Motor neuron (in vitro differentiated cells): ENCODE measurements at regions not wholly inside any gene's neighbourhood (a gene's known extent, or its start where the extent isn't known, plus 50 kb on each side); places are given as distances from the start of the nearest gene placed in this dataset.

ENCODE experiments used
- ATAC-seq, 8 experiments: fragments of 200-7000 bp; cut with Tn5 transposase; replicated peaks in 6 of 8; 2 replicates each; pipeline ENCODE4 v1.8.0; 2021; ENCODE audit warnings: mild to moderate bottlenecking in 8 of 8, moderate library complexity in 8 of 8
- H3K27ac ChIP-seq, 2 donors: fragments of 250-450 bp; sonication (Bioruptor Pico); 2 replicates each; pipeline ENCODE4 v1.9.0; 2021; ENCODE audit warnings: antibody characterized with exemption in 2 of 2, mild to moderate bottlenecking in 2 of 2, moderate library complexity in 1 of 2
- H3K4me1 ChIP-seq, 2 donors: fragments of 250-450 bp; sonication (Bioruptor Pico); replicated peaks in 1 of 2; 2 replicates each; pipeline ENCODE4 v1.6.1; 2021; ENCODE audit warnings: antibody characterized with exemption in 2 of 2, mild to moderate bottlenecking in 2 of 2, moderate library complexity in 1 of 2
- H3K4me3 ChIP-seq, 5 donors: fragments of 250-450 bp; sonication (Bioruptor Pico); 2 replicates each; pipeline ENCODE4 v1.9.0; 2021; ENCODE audit warnings: antibody characterized with exemption in 5 of 5, mild to moderate bottlenecking in 5 of 5, moderate library complexity in 4 of 5
- WGBS, 10 experiments: fragments of 450-650 bp; shearing (Covaris generic); methylation state at CpG; one replicate each; pipeline ENCODE4 v1.0.0; 2022; 5-methylcytosine and 5-hydroxymethylcytosine counted together
- in situ Hi-C, 9 experiments: fragments of 400-800 bp; cut with MboI; loops; one replicate each; pipeline ENCODE4 v1.15.0; 2021; ENCODE audit warnings: low sequenced_read_pairs in 9 of 9, low pct_unique_long_range_greater_than_20kb in 2 of 9; ENCODE audit not compliant: unreplicated experiment in 9 of 9

- Histone ChIP-seq H3K27ac (no peak overlapping the region), H3K4me3 (no peak overlapping the region), H3K4me1 (no peaks in the 10 kb centered on the region)
- 100% methylated on average over 1 of the region's 1 CpG; no CpG with 5 or more reads in 5 of the 10 experiments for WGBS, 10 experiments
- in situ Hi-C loops, result no loop called here
- no peak for ATAC-seq
Observed at GRCh38 chr13:76759877-76760276, 126.3 kb downstream of the KCTD12 start.

GRCh38 chr13:76758738-76759137 is 127.5 kb downstream of the KCTD12 start:
- no peak for ATAC-seq
- H3K4me1 ChIP-seq, result no peaks in the 10 kb centered on the region
- WGBS, 10 experiments, result 33 to 100% (median 76%) methylated on average over 1 of the region's 1 CpG; no CpG with 5 or more reads in 4 of the 10 experiments
- no peak overlapping the region for H3K4me3 ChIP-seq
- in situ Hi-C loops, result no loop called here
- no peak overlapping the region for H3K27ac ChIP-seq

- Histone ChIP-seq H3K4me3 (no peak overlapping the region), H3K4me1 (no peaks in the 10 kb centered on the region), H3K27ac (no peak overlapping the region)
- in situ Hi-C loops, result no loop called here
- no peak for ATAC-seq
Observed at GRCh38 chr13:76758257-76758656, 127.9 kb downstream of the KCTD12 start.

GRCh38 chr13:76756451-76756850 is 129.8 kb downstream of the KCTD12 start:
- 42 to 100% (median 80%) methylated on average over 1 to 2 of the region's 2 CpGs; no CpG with 5 or more reads in 1 of the 10 experiments for WGBS, 10 experiments
- no peak for ATAC-seq
- H3K27ac ChIP-seq, result no peak overlapping the region
- in situ Hi-C loops, result no loop called here
- H3K4me3 ChIP-seq, result no peak overlapping the region
- no peaks in the 10 kb centered on the region for H3K4me1 ChIP-seq

GRCh38 chr13:76754414-76754813 is 131.8 kb downstream of the KCTD12 start:
- ATAC-seq, result no peak
- in situ Hi-C loops, result no loop called here
- H3K27ac ChIP-seq, result no peak overlapping the region
- WGBS, 10 experiments, result 45 to 100% (median 65%) methylated on average over 1 to 4 of the region's 4 CpGs; no CpG with 5 or more reads in 2 of the 10 experiments
- H3K4me1 ChIP-seq, result no peaks in the 10 kb centered on the region
- H3K4me3 ChIP-seq, result no peak overlapping the region

- no peak for ATAC-seq
- H3K27ac ChIP-seq, result no peak overlapping the region
- H3K4me1 ChIP-seq, result no peaks in the 10 kb centered on the region
- in situ Hi-C loops, result no loop called here
- 80 to 100% (median 96%) methylated on average over 1 to 3 of the region's 3 CpGs; no CpG with 5 or more reads in 1 of the 10 experiments for WGBS, 10 experiments
- H3K4me3 ChIP-seq, result no peak overlapping the region
Observed at GRCh38 chr13:76751278-76751677, 134.9 kb downstream of the KCTD12 start.

- no peak overlapping the region for H3K4me3 ChIP-seq
- ATAC-seq, result no peak
- in situ Hi-C loops, result no loop called here
- H3K4me1 ChIP-seq, result peaks cover 0 to 1% of the 10 kb centered on the region in 2 donors
- H3K27ac ChIP-seq, result no peak overlapping the region
Observed at GRCh38 chr13:76750126-76750525, 136.1 kb downstream of the KCTD12 start.

- ATAC-seq, result peak in 6 of 8 experiments; percentile 31 to 86 (median 62)
- H3K4me1 ChIP-seq, result peaks cover 0 to 2% of the 10 kb centered on the region in 2 donors
- WGBS, 10 experiments, result 17 to 83% (median 38%) methylated on average over 1 to 3 of the region's 3 CpGs; no CpG with 5 or more reads in 1 of the 10 experiments
- in situ Hi-C loops, result no loop called here
- no peak overlapping the region for H3K27ac ChIP-seq
- no peak overlapping the region for H3K4me3 ChIP-seq
Observed at GRCh38 chr13:76745261-76746200, 140.7 kb downstream of the KCTD12 start.

- no peak for ATAC-seq
- H3K27ac ChIP-seq, result no peak overlapping the region
- no peak overlapping the region for H3K4me3 ChIP-seq
- WGBS, 10 experiments, result 63 to 86% (median 73%) methylated on average over 1 of the region's 1 CpG; no CpG with 5 or more reads in 6 of the 10 experiments
- peaks cover 0 to 2% of the 10 kb centered on the region in 2 donors for H3K4me1 ChIP-seq
- in situ Hi-C loops, result no loop called here
Observed at GRCh38 chr13:76741624-76742023, 144.6 kb downstream of the KCTD12 start.

GRCh38 chr13:76741046-76741445 is 145.2 kb downstream of the KCTD12 start:
- WGBS, 10 experiments, result 33 to 100% (median 100%) methylated on average over 1 of the region's 1 CpG; no CpG with 5 or more reads in 1 of the 10 experiments
- no peak for ATAC-seq
- Histone ChIP-seq H3K4me1 (peaks cover 0 to 2% of the 10 kb centered on the region in 2 donors), H3K4me3 (no peak overlapping the region), H3K27ac (no peak overlapping the region)
- in situ Hi-C loops, result no loop called here

- H3K4me1 ChIP-seq, result no peaks in the 10 kb centered on the region
- 60 to 100% (median 88%) methylated on average over 1 to 3 of the region's 3 CpGs; no CpG with 5 or more reads in 2 of the 10 experiments for WGBS, 10 experiments
- H3K27ac ChIP-seq, result no peak overlapping the region
- in situ Hi-C loops, result no loop called here
- no peak for ATAC-seq
- H3K4me3 ChIP-seq, result no peak overlapping the region
Observed at GRCh38 chr13:76738616-76739015, 147.6 kb downstream of the KCTD12 start.

- no peak for ATAC-seq
- in situ Hi-C loops, result no loop called here
- no peak overlapping the region for H3K27ac ChIP-seq
- no peaks in the 10 kb centered on the region for H3K4me1 ChIP-seq
- H3K4me3 ChIP-seq, result no peak overlapping the region
- WGBS, 10 experiments, result 30 to 94% (median 93%) methylated on average over 1 to 3 of the region's 3 CpGs; no CpG with 5 or more reads in 5 of the 10 experiments
Observed at GRCh38 chr13:76737526-76737925, 148.7 kb downstream of the KCTD12 start.

- in situ Hi-C loops, result no loop called here
- Histone ChIP-seq H3K27ac (no peak overlapping the region), H3K4me1 (no peaks in the 10 kb centered on the region), H3K4me3 (no peak overlapping the region)
- 57 to 100% (median 64%) methylated on average over 1 to 3 of the region's 3 CpGs; no CpG with 5 or more reads in 1 of the 10 experiments for WGBS, 10 experiments
- no peak for ATAC-seq
Observed at GRCh38 chr13:76735641-76736040, 150.6 kb downstream of the KCTD12 start.

- H3K4me3 ChIP-seq, result no peak overlapping the region
- ATAC-seq, result no peak
- H3K27ac ChIP-seq, result no peak overlapping the region
- 29 to 100% (median 90%) methylated on average over 1 to 3 of the region's 3 CpGs; no CpG with 5 or more reads in 1 of the 10 experiments for whole genome bisulfite sequencing, 10 experiments
- in situ Hi-C loops, result no loop called here
- H3K4me1 ChIP-seq, result no peaks in the 10 kb centered on the region
Observed at GRCh38 chr13:76733671-76734070, 152.5 kb downstream of the KCTD12 start.
